MM.1S (cell line): ENCODE measurements at regions not wholly inside any gene's neighbourhood (a gene's known extent, or its start where the extent isn't known, plus 50 kb on each side); places are given as distances from the start of the nearest gene placed in this dataset.

ENCODE experiments used
- DNase-seq: peaks from one replicate; pipeline ENCODE4 v3.0.0-alpha.2; 2015
- H2AFZ ChIP-seq: fragments of 300-600 bp; sonication (generic); 2 replicates; pipeline ENCODE4 v1.6.0; 2016; ENCODE audit warnings: antibody characterized with exemption, low read length
- H3F3A ChIP-seq: fragments of 300-600 bp; sonication (generic); 2 replicates; pipeline ENCODE4 v1.6.1; 2016; ENCODE audit warnings: mild to moderate bottlenecking, antibody characterized with exemption, low read length, moderate library complexity, mixed read lengths; ENCODE audit not compliant: insufficient read depth
- H3K27ac ChIP-seq: fragments of 300-600 bp; sonication (generic); 2 replicates; pipeline ENCODE4 v1.5.1; 2016; ENCODE audit warnings: mild to moderate bottlenecking, low read length
- H3K27me3 ChIP-seq: fragments of 300-600 bp; sonication (generic); replicated peaks from 2 replicates; pipeline ENCODE4 v1.6.0; 2016; ENCODE audit warnings: low read length; ENCODE audit not compliant: insufficient read depth
- H3K36me3 ChIP-seq: fragments of 300-600 bp; sonication (generic); replicated peaks from 2 replicates; pipeline ENCODE4 v1.6.1; 2016; ENCODE audit warnings: mild to moderate bottlenecking, low read length, mixed read lengths; ENCODE audit not compliant: insufficient read depth
- H3K4me1 ChIP-seq: fragments of 300-600 bp; sonication (generic); 2 replicates; pipeline ENCODE4 v1.6.1; 2016; ENCODE audit warnings: low read length, mixed read lengths
- H3K4me2 ChIP-seq: fragments of 300-600 bp; sonication (generic); 2 replicates; pipeline ENCODE4 v1.6.0; 2016; ENCODE audit warnings: low read depth, low read length
- H3K4me3 ChIP-seq: fragments of 300-600 bp; sonication (generic); 2 replicates; pipeline ENCODE4 v1.5.1; 2016; ENCODE audit warnings: low read length, mixed read lengths
- H3K79me2 ChIP-seq: fragments of 300-600 bp; sonication (generic); 2 replicates; pipeline ENCODE4 v1.6.1; 2016; ENCODE audit warnings: mixed run types, low read length, mixed read lengths
- H3K9ac ChIP-seq: fragments of 300-600 bp; sonication (generic); 2 replicates; pipeline ENCODE4 v1.6.1; 2016; ENCODE audit warnings: low read length, mixed read lengths
- H3K9me2 ChIP-seq: fragments of 300-600 bp; sonication (generic); replicated peaks from 2 replicates; pipeline ENCODE4 v1.6.1; 2016; ENCODE audit warnings: mild to moderate bottlenecking, low read length, mixed read lengths; ENCODE audit not compliant: insufficient read depth
- H3K9me3 ChIP-seq: fragments of 300-600 bp; sonication (generic); replicated peaks from 2 replicates; pipeline ENCODE4 v1.6.1; 2016; ENCODE audit warnings: mild to moderate bottlenecking, low read length, mixed read lengths; ENCODE audit not compliant: insufficient read depth
- H4K20me1 ChIP-seq: fragments of 300-600 bp; sonication (generic); 2 replicates; pipeline ENCODE4 v1.6.1; 2016; ENCODE audit warnings: mild to moderate bottlenecking, low read length, moderate library complexity, mixed read lengths; ENCODE audit not compliant: insufficient read depth
- EZH2 ChIP-seq: fragments of 300-600 bp; sonication (generic); optimal IDR thresholded peaks from 2 replicates; pipeline ENCODE3; 2017; ENCODE audit warnings: low read depth, mild to moderate bottlenecking, antibody characterized with exemption, low read length, mixed read lengths
- EZH2phosphoT487 ChIP-seq: fragments of 300-600 bp; sonication (generic); IDR thresholded peaks from 2 replicates; pipeline ENCODE4 v1.6.1; 2018; ENCODE audit warnings: antibody characterized with exemption, low read length
- TF ChIP-seq, protein P1 (sequence below): fragments of 300-600 bp; sonication (generic); IDR thresholded peaks from 2 replicates; pipeline ENCODE4 v1.5.1; 2016; ENCODE audit warnings: antibody characterized with exemption, low read length, mixed read lengths

DNA sequence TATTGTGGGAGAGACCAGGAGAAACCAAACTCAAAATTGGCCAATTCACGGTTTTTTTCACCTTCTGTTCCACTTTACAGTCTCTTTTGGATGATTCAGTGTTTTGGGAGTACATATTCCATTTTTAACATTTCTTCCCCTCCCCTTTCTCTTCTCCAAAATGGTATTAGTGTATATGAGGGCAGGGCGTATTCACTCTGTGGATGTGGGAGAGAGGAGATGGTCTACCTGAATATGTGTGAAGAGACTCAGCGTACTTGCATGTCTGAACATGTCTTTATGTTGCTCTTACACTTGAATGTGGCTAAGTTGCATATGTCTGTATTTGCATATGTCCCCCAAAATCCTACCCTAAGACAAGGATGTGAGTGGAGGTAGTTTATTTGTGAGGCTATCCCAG is 291.0 kb upstream of the PPP2R3A start:
- H3F3A ChIP-seq = no peaks in the 10 kb centered on the region
- DNase-seq = no peak
- H3K9ac ChIP-seq = no peak overlapping the region
- H3K4me3 ChIP-seq = no peak overlapping the region
- TF ChIP-seq EZH2 = no peak
- TF ChIP-seq, protein P1, sequence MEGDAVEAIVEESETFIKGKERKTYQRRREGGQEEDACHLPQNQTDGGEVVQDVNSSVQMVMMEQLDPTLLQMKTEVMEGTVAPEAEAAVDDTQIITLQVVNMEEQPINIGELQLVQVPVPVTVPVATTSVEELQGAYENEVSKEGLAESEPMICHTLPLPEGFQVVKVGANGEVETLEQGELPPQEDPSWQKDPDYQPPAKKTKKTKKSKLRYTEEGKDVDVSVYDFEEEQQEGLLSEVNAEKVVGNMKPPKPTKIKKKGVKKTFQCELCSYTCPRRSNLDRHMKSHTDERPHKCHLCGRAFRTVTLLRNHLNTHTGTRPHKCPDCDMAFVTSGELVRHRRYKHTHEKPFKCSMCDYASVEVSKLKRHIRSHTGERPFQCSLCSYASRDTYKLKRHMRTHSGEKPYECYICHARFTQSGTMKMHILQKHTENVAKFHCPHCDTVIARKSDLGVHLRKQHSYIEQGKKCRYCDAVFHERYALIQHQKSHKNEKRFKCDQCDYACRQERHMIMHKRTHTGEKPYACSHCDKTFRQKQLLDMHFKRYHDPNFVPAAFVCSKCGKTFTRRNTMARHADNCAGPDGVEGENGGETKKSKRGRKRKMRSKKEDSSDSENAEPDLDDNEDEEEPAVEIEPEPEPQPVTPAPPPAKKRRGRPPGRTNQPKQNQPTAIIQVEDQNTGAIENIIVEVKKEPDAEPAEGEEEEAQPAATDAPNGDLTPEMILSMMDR = no peak
- no peak for TF ChIP-seq EZH2phosphoT487
- H3K27me3 ChIP-seq = no peaks in the 10 kb centered on the region
- no peaks in the 10 kb centered on the region for H3K36me3 ChIP-seq
- H3K79me2 ChIP-seq = no peaks in the 10 kb centered on the region
- no peak overlapping the region for H3K27ac ChIP-seq
- no peak overlapping the region for H2AFZ ChIP-seq
- no peaks in the 10 kb centered on the region for H3K9me2 ChIP-seq
- H3K4me1 ChIP-seq = no peaks in the 10 kb centered on the region
- no peaks in the 10 kb centered on the region for H3K9me3 ChIP-seq
- no peaks in the 10 kb centered on the region for H4K20me1 ChIP-seq
- no peak overlapping the region for H3K4me2 ChIP-seq

DNA sequence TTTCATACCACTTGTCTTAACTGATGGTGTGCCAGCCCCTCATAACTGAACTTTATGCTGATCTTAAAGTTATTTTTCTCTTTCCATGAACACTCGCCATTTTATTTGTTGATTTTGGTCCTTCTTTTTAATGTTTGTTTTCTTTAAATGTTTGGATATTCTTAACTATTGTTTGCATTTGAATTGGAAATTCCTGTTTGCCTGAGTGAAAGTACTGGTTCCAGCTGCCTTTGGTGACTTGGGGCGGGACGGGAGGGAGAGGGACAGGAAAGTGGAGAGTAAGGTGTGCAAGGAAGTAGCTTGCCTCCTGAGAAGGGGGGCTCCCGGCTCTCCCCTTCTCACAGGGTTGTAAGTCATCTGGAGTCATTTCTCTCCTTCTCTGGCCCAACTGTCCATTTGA is 287.1 kb upstream of the PPP2R3A start:
- Histone ChIP-seq H2AFZ (no peak overlapping the region), H3K9me3 (no peaks in the 10 kb centered on the region), H3K9ac (no peak overlapping the region), H4K20me1 (no peaks in the 10 kb centered on the region), H3K4me1 (no peaks in the 10 kb centered on the region), H3K4me2 (no peak overlapping the region), H3K27ac (no peak overlapping the region), H3K79me2 (no peaks in the 10 kb centered on the region), H3K27me3 (no peaks in the 10 kb centered on the region), H3F3A (no peaks in the 10 kb centered on the region), H3K9me2 (no peaks in the 10 kb centered on the region), H3K36me3 (no peaks in the 10 kb centered on the region), H3K4me3 (no peak overlapping the region)
- DNase-seq = no peak
- TF ChIP-seq EZH2phosphoT487 (no peak), EZH2 (no peak)
- TF ChIP-seq, protein P1 = no peak

DNA sequence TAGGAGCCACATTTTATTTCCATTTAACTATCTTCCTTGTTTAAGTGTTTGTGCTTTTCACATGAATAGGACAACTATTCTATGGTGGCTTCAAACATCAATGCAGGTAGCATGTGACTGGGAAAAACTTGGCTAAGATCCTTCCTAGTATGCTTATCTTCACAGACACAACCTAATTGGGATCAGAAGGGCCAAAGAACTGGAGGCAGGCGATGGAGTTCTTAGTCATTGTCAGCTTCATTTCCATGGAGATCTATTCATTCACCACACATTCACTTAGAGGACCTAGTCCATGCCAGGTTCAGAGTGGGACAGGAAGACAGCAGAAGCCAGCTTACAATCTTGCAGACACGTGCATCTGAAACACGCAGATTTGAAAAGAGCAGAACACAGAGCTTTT is 277.5 kb upstream of the PPP2R3A start:
- H3K27me3 ChIP-seq = no peaks in the 10 kb centered on the region
- H4K20me1 ChIP-seq = no peaks in the 10 kb centered on the region
- H3K27ac ChIP-seq = no peak overlapping the region
- H3K79me2 ChIP-seq = no peaks in the 10 kb centered on the region
- no peaks in the 10 kb centered on the region for H3K36me3 ChIP-seq
- no peaks in the 10 kb centered on the region for H3K9me3 ChIP-seq
- no peak overlapping the region for H3K4me3 ChIP-seq
- no peak overlapping the region for H3K4me2 ChIP-seq
- TF ChIP-seq EZH2phosphoT487 = no peak
- no peak for TF ChIP-seq EZH2
- TF ChIP-seq, protein P1 = no peak
- H3F3A ChIP-seq = no peaks in the 10 kb centered on the region
- DNase-seq = no peak
- no peak overlapping the region for H2AFZ ChIP-seq
- H3K9ac ChIP-seq = no peak overlapping the region
- no peaks in the 10 kb centered on the region for H3K9me2 ChIP-seq
- H3K4me1 ChIP-seq = no peaks in the 10 kb centered on the region
